Fibroblast of peridontal ligament (primary cell): ENCODE measurements at regions not wholly inside any gene's neighbourhood (a gene's known extent, or its start where the extent isn't known, plus 50 kb on each side); places are given as distances from the start of the nearest gene placed in this dataset.

Experiments used
- DNase-seq: peaks from one replicate; pipeline ENCODE4 v3.0.0-alpha.2; 2010; ENCODE audit errors: extremely low read depth

DNA sequence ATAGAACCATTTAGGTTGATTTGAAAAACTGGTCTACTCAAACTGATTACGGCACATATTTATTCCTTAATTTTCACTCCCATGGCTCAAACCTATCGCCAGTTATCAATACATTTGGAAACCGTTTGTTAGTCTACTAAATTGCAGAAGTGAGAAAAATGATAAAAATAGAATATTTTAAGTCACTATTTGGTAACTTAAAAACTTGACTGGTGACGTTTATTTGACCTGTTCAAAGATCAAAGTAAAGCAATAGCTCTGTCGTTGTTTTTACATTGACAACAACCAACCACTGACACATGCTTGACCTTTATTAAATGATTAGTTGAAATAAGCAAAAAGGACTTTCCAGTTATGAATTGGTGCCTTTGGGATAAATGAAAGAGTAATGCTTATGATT, 402.9 kb upstream of the MAP3K7 start:
- no peak for DNase-seq

DNA sequence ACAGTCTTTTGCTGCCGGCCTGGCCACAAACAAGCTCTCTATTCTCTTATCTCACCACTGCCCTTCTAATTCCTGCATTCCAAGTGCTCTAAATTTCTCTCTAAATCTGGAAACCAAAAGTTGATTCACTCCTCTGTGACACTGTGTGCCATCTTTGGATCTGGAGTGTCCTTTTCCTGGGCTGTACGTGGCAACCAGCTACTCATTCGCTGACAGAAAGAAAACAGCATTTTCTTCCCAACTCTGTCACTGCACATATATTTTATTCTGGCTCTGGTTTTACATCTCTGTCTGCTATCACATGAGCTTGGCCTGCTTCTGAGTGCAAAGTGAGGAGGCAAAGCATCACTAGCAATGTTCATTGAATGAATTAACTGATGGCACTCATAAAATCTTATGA, 397.2 kb upstream of the MAP3K7 start:
- DNase-seq, result no peak

DNA sequence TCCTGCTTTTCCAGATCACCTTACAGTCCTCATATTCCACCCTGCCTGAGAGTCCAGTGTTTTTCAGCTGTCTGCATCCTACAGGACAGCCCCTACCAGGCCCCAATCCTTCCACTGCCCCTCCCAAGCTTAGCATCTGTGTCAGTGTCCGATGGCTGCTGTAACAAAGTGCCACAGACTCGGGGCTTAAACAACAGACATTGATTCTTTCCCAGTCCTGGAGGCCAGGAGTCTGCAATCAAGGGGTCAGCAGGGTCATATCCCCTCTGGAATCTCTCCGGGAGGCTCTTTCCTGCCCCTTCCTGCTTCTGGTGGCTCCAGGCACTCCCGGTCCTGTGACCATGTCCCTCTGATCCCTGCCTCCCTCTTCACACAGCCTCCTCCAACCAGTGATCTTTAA, 396.6 kb upstream of the MAP3K7 start:
- DNase-seq, result no peak

DNA sequence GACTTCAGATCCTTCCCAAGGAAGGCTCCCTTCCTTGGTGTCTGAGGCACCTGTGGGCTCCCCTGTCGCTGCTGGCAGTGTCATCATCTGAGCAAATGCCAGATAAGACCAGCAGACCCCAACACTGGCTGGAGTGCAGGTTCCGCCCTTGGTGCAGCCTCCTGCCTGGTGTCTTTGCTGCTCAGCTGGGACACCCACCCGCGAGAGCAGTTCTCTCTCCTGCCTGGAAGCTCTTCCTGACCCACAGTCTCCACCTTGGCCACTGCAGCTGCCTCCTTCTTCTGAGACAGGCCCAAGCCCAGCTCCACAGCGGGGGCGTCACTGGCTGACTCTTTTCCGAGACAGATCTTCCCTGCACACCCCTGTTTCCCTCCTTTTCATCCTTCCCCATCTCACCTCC, 395.7 kb upstream of the MAP3K7 start:
- no peak for DNase-seq

DNA sequence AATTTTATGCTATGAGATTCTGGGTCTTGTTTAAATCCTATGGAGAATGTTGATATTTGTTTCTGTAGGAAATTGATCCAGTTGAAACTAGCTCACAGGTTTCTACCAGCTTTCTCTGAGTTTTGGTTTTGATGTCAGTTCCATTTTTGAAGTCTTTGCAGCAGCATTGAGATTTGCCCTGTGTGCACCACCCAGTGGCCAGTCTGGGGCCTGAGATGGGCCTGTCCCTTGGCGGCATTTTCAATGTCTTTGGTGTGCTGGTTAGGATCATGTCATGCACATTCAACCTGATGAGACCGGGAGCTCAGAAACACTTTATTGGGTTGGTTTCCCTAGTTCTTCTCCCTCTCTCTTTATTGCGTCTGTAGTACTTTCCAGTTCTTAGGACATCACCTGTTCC, 395.2 kb upstream of the MAP3K7 start:
- DNase-seq, result no peak

DNA sequence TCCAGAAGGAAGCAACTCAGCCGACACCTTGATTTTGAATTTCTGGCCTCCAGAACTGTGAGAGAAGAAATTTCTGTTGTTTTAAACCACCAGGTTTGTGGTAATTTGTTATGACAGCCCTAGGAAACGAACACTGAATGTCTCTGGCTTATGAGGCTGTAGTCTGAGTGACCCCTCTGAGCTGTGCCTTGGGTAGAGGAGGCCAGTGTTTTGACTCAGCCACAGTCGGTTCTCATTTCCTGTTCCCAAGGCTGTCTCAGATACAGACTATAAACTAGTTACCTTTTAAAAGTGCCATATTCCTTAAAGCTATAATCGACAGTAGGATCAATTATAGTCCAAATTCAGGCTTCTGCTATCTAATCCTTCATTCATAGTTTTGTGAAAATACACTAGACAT, 391.2 kb upstream of the MAP3K7 start:
- no peak for DNase-seq

DNA sequence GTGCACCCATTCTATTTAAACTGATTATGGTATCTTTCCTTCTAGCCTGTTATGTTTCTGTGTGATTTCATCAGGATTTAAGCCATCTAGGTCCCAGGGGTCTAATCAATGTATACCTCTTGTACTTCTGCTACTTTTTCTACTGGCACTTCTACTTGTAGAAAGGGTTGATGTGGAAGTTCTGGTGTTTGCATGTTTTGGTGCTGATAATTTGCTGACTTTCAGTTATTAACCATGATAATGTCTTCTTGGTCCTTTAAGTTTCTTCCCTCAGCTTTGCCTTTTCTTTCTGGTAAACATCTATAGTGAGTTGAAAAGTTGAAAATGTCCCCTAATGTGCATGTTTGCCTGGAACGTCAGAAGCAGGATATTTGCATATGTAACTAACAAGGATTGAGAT, 390.6 kb upstream of the MAP3K7 start:
- no peak for DNase-seq

DNA sequence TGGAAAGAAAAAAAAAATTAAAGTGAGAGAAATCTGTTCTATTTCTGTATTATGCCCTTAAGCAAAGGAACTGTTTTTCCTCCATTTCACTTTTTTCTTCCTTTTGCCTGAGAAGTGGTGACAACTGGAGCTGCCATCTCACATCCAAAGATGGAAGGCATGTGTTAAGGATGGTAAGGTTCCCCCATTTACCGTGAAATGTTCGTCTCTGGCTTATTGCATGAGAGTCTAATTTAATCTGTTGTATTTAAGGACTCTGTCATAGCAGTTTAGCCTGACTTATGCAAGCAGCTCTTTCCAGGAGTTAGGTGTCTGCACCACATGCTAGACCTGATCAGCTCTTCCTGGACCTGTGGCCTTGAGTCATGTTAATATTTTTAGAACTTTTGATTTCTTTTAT, 389.5 kb upstream of the MAP3K7 start:
- no peak for DNase-seq

DNA sequence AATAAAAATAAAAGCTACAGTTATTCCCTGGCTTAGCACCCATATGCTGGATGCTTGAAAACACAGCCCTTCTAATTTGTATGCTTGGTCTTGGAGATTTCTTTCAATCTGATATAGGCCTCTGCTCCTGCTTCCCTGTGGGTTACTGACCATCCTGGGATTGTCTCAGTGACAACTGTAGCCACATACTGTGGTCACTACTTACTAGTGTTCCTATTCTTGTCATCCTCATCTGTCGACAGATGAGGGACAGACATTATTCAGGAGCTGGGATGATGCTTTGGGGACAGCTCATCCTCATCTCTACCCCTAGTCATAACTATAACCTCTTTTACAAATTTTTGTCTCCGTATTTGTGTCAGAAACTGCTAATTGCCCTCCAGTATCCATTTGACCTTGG, 388.9 kb upstream of the MAP3K7 start:
- DNase-seq, result no peak

DNA sequence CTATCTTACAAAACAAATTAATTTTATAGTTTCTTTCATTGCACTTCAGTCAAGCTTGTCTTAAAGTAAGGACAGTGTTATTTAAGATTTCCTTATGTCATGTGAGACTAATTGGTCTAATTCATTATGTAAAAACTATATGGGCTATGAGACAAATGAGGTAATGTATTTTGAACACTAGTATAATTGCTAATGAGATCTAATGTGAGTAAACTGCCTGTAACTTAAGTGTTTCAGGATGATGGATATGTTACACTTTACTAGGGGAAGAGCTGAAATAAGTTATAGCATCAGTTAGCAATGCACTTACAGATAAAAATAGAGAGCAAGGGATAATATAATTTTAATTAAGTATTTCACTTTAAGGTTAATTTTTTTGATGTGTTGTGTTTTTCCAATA, 386.3 kb upstream of the MAP3K7 start:
- no peak for DNase-seq

DNA sequence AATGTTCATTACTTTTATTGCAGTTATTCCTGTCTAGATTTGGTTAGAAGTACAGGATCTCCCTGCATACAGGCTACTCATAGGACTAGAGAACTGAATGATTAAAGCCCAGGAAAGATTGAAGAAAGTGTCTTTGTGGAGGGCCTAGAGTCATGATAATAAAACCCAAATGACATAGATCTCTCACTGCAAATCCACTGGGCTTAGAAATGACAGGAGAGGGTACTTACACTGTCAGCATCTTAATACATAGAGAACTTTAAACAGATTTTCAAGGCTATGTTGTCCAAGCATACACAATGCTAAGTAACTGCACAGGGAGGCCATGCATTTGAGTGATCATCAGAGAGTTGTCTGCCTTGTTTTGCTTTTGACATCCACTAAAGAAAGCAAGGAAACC, 383.8 kb upstream of the MAP3K7 start:
- no peak for DNase-seq

DNA sequence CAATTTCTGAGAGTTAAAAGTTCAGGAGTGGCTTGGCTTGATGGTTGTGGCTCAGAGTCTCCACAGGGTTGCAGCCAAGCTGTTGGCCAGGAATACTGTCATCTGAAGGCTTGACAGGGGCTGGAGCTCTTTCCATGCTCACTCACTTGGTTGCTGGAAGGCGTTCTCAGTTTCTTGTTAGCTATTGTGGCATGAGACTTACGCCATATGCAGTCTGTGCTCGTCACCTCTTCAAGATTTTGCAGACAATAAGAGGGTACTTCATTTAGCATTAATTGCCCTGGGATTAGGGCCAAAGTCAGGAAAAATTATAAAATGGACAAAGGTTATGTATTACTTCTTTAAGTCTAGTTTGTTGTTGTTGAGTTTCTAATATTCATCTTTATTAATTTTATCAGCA, 380.6 kb upstream of the MAP3K7 start:
- DNase-seq, result no peak

DNA sequence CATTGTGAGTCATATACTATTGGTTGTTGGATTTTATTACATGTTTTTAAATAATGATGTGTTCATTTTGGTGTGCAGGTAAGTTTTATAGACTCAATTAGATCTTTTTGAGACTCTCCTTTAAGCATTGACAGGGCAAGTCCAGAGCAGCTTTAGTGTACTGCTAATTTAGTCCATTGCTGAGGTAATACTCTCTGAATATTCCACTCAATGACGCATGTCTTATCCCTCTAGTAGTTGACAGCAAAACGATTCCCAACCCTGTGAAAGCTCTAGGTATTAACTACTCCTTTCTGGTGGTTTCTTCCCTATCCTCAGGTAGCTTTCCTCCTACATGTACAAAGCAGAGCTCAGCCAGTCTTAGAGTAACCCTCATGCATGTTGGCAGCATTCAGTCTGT, 373.5 kb upstream of the MAP3K7 start:
- DNase-seq, result no peak

DNA sequence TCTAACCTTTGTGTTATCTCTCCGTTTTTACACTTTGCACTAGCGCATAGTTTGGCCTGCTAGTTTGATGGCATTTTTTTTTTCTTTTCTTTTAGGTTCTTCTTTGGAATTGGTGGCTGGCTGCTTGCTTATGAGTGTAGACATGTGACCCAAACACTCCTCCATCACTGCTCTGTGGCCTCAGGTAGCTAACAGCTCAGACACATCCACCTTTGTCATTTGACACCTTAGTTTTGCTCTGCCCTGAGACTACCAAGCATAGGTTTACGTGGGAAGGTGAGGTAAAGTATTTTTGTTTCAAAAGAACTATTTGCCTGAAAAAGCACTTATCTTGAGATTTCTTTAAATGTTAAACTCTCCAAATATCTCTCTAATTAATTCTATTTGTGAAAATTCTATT, 368.4 kb upstream of the MAP3K7 start:
- DNase-seq, result no peak

DNA sequence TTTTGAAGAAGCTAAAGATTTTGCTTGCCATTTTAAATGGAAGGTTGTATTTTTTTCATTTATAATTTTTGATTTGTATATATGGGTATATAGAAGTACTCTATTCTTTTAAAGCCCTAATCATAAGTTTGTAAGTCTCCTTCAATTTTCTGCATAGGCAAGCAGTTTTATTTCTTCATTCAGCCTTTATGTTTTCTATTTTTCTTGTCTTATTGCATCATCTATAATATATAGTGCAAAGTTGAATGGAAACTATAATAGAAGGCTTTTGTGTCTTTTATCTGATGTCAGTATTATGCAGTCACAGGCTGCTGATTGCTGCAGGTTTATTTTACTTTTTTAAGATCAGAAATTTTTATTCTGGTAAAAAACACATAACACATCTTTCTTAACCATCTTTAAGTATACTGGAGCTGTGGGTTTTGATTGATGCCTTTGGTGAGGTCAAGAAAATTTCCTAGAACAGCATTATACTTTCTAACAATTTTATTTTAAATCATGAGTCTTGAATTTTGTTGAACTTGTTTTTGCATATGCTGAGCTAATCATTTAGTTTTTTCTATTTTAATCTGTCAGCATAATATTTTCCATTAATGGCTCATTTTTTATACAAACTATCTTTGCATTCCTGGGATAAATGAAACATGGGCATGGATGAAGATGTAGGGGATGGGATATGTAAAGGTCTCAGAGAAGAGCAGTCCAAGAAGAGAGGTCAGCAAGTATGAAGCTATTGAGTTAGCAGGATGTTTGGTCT, 366.7 kb upstream of the MAP3K7 start:
- DNase-seq, result no peak

DNA sequence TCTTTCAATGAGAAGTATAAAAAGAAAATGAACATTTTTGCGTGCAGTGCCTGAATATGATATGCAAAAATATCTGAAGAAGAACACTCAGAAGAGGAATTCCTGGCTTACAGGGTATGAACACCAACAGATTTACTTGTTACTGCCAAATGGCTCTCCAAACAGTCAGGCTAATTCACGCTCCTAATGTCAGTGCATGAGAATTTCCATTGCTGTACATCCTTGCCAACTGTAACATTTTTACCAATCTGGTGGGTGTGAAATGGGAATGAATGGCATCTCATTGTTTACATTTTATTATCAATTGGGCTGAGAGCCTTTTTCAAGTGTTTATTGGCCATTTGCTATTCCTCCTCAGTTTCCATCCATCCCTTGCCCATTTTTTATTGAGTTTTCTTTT, 365.3 kb upstream of the MAP3K7 start:
- no peak for DNase-seq

DNA sequence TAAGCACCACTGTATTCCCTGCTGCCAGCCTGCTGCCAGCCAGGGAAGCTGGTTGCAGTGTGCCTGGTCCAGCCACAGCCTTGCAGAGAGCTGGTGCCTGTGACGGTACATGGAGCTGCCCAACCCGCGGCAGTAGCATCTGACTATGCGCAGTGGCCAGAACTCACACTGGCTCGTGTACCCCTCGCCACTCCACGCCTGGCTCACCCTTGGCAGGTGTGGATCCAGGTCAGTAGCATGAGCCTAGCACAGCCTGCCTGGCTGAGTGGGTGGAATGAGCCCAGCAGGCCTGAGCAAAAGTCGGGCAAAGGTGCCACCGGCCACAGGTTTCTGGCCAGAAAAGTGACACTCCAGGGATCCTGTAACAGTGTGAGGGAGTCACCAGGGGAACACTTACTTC, 361.7 kb upstream of the MAP3K7 start:
- no peak for DNase-seq

DNA sequence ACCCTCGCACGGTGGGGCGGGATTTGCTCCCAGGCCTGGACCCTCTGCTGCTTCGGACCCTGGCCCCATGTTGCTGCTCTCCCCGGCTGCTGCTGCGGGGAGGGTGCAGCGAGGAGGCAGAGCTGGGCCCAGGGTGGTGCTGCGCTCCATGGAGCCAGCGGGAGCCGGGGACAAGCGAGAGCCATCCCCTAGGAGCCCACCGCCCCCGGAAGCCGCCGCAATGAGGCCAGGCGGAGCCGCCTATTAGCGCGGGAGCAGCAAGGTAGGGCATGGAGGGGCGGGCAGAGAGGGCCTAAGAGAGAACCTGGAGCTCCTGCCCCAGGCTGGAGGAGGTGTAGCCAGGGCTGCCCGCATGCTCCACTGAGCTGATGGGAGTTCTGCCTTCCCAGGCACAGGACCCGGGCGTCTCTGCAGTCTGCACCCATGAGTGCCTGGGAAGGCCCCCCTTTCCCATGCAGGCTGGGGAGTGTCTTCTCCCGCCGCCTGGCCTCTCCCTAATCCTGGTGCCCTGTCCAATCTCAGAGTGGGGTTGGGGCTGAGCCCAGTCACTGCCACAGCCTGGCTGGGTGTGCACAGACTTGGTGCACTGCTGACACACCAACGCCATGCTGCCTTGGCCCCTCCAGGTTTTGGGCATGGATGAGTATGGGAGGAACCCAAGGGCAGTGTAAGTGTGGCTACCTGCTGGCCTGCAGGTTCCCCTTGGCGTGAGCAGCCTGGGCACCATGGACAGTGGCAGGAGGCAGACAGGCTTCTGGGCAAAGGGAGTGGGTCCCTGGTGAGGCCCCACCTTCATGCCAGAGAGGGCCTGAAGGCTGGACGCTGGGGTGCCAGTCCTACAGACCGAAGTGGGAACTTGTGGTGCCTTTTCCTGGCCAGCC, 360.6 kb upstream of the MAP3K7 start:
- DNase-seq, result no peak

DNA sequence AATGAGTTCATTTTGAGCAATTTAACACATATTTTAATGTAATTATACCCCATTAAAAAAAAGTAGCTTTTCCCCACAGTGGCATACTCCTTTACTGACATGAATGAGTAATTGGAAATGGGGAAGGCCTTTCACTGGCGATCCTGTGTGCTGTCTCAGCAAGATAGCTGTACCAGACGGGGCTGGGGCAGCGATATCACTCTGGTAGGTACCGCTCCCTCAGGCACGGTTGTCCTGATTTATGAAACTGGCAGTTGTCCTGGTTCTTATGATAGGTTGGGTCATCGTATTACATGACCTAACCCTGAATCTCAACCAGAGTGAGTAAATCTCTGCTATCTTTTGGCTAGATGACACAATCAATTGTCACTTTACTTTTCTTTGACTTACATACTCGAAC, 355.0 kb upstream of the MAP3K7 start:
- DNase-seq, result no peak

DNA sequence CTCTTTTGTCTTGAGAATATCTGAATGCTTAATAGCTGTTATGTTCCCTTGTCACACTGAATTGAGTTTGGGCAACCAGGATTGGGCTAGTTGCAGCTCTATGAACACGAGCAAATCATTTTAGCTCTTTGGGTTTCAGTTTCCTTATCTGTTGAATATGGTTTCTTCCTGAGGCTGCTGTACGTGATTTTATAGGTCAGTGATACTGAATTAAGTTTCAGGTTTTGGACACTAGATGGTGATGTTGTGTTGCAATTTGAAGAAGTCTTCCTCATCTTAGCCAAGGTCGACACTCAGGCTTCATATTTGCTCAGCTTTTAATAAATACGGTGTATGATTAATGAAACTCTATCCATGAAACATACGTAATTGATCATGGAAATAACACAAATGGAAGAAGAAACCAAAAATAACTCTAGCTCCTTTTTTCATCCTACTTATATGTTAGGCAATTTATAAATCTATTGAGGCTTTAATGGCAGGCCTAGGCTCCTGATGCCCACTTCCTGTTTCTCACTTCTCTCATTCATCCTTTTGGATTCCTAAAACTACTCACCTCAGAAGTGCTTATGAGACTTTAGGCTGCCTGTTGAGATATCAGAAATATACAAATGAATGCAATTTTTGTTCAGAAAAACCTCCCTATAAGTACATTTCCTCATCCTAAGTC, 354.1 kb upstream of the MAP3K7 start:
- DNase-seq, result peak; percentile 12

DNA sequence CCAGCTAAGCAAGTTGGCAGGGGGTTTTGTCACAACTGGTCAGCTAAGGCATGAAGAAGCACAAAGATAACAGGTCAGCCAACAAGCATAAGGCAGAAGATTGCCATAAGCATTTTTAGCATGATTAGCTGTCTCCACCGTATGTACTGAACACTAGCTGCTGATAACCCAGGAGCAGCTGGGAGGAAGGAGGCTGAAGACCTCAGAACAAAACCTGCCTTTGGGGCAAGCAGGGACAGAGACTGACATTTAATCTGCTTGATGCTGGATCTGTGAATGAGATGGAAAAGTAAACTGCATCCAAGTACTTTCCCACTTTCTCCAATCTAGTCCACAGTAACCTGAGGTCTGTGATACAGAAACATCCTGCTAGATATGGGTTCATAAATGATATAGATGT, 353.0 kb upstream of the MAP3K7 start:
- DNase-seq, result no peak

DNA sequence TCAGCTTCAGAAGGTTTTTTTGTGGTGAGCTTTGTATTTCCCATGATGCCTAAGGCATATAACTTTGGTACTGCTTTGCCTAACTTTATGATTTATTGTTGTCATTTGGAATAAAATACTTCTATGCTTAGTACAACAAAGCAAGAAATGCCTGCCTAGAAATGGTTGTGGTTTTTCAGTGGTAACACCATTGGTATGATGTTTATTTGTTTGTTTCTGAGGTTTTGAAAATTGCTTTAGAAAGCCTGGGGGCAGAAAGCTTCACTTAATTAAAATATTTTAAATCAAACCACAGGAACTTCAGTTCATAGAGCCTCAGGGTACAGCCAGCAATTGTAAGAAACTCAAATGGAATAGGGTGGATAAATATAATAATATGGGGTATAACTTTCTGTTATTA, 351.2 kb upstream of the MAP3K7 start:
- no peak for DNase-seq

DNA sequence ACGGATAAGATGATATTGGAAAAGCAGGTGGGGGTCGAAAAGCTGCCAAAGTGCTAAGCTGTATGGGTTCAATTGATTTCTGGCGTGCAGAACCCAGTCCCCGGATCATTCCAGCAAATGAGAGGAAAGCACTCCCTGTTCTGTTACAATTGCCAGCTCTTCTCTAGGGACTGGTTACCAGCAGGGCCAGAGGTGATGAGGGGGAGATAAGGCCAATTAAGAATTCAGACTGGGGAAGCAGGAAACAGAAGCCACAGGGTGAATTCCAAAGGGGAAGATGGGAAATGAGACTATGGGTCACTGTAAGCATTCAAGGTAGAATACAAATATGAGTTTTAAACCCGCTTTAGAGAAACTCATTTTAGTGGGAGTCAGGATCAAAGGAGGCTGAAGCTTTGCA, 349.4 kb upstream of the MAP3K7 start:
- no peak for DNase-seq
